ENCODE measurements at regions not wholly inside any gene's neighbourhood (a gene's known extent, or its start where the extent isn't known, plus 50 kb on each side); places are given as distances from the start of the nearest gene placed in this dataset.

DNA sequence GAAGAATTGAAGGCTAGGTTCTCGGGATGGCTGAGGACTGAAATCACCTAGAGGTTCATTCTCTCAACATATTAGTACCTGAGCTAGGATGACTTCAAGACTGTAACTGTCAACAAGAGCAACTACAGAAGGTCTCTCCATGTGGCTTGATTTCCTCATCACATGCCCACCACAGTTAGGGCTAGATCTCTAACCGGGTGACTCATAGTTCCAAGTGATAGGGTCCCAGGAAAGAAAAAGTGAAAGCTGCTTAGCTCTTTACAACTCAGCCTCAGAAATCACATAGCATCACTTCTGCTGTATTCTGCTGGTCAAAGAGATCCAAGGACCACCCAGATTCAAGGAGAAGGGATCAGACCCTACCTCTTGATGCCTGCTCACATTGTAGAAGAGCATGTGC lies 165.4 kb upstream of the AGTR1 start:
- Histone ChIP-seq H3K4me1 (no peaks in the 10 kb centered on the region), H3K27me3 (ENCODE audit: insufficient read depth in 3 of 3, low read length in 2 of 3) (no peaks in the 10 kb centered on the region), H3K36me3 (ENCODE audit: insufficient read depth in 1 of 2, low read depth in 1 of 2) (no peaks in the 10 kb centered on the region), H3K9me3 (no peaks in the 10 kb centered on the region), H3K27ac (no peak overlapping the region), H3K4me3 (no peak overlapping the region)
- 85 to 89% (median 88%) methylated on average over 2 of the region's 2 CpGs for WGBS, 3 donors
- TF ChIP-seq, protein P1, sequence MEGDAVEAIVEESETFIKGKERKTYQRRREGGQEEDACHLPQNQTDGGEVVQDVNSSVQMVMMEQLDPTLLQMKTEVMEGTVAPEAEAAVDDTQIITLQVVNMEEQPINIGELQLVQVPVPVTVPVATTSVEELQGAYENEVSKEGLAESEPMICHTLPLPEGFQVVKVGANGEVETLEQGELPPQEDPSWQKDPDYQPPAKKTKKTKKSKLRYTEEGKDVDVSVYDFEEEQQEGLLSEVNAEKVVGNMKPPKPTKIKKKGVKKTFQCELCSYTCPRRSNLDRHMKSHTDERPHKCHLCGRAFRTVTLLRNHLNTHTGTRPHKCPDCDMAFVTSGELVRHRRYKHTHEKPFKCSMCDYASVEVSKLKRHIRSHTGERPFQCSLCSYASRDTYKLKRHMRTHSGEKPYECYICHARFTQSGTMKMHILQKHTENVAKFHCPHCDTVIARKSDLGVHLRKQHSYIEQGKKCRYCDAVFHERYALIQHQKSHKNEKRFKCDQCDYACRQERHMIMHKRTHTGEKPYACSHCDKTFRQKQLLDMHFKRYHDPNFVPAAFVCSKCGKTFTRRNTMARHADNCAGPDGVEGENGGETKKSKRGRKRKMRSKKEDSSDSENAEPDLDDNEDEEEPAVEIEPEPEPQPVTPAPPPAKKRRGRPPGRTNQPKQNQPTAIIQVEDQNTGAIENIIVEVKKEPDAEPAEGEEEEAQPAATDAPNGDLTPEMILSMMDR (IDR thresholded peaks at IDR 0.05) = no peak
- ATAC-seq = no peak
- intact Hi-C loops (cut with DNase I) = no loop called here
- no peak for DNase-seq

DNA sequence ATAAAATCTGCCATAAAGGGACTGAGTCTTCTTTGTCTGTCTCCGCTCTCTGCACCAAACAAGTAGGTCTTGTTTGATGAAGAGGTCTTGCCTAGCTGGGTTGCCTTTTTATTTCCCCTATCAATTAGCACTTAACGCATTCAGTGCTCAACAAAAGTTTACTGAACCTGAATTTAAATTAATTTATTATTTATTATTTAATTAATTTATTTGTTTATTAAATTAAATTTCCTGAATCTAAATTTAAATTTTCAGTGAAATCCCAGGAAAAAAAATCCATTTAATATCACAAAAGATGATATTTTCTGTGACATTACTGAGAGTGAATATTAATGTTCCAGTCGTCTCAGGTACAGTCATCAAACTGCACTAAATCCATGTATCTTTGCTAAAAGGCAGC lies 164.9 kb upstream of the AGTR1 start:
- 88 to 94% (median 90%) methylated on average over 3 of the region's 3 CpGs for WGBS, 3 donors

DNA sequence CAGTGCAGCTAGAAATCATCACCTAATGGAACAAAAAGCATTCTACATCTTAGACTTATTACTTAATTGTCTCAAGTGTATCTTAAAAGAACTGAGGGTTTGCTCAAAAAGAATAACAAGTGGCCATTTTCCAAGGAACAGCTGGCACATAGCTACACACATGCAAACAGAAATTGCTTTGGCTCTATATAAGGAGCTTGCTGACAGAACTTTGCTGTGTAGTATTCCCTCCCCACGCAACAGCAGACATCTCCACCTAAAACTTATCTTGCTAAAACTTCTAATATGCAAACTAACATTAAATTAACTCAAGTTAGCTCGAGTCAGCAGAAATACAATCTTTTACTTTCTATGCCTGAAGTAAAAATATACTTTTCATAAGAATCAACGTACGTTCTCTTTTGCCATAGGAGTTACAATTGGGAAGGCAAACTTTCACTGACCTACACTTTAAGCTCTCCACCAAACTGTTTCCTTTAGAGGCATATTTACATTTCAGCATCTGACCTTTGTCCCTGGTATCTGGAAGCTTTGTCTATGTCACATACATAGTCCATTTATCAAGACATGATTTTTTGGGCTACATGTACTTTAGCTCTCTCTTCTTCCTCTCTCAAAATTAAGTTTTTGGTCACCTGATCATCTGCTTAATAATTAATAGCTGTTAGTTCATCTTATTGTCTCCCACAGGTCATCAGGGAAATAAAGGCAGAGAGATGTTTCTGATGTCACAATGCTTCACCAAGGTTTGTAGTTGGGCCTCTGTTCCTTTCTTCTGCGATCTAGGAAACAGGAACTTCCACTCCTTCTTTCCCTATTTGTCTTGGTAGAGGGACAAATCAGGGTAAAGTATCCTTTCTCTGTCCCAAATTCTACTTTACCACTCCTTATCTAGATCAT lies 163.4 kb upstream of the AGTR1 start:
- Histone ChIP-seq H3K4me1 (no peaks in the 10 kb centered on the region), H3K4me3 (no peak overlapping the region), H3K27ac (no peak overlapping the region), H3K9me3 (no peaks in the 10 kb centered on the region), H3K36me3 (ENCODE audit: insufficient read depth in 1 of 2, low read depth in 1 of 2) (no peaks in the 10 kb centered on the region), H3K27me3 (ENCODE audit: insufficient read depth in 3 of 3, low read length in 2 of 3) (no peaks in the 10 kb centered on the region)
- no peak for ATAC-seq
- no peak for DNase-seq
- TF ChIP-seq, protein P1 (IDR thresholded peaks at IDR 0.05) = no peak
- intact Hi-C loops (cut with DNase I) = no loop called here
- WGBS, 3 donors = 80 to 84% (median 83%) methylated on average over 5 of the region's 5 CpGs

More for the DNA sequence above, 164.9 kb upstream of the AGTR1 start:
- Histone ChIP-seq H3K36me3 (ENCODE audit: insufficient read depth in 1 of 2, low read depth in 1 of 2) (no peaks in the 10 kb centered on the region), H3K4me1 (no peaks in the 10 kb centered on the region), H3K9me3 (no peaks in the 10 kb centered on the region), H3K27ac (no peak overlapping the region), H3K4me3 (no peak overlapping the region), H3K27me3 (ENCODE audit: insufficient read depth in 3 of 3, low read length in 2 of 3) (no peaks in the 10 kb centered on the region)
- DNase-seq (no peak), ATAC-seq (no peak)
- TF ChIP-seq, protein P1 (IDR thresholded peaks at IDR 0.05) = no peak
- intact Hi-C loops (cut with DNase I) = no loop called here

DNA sequence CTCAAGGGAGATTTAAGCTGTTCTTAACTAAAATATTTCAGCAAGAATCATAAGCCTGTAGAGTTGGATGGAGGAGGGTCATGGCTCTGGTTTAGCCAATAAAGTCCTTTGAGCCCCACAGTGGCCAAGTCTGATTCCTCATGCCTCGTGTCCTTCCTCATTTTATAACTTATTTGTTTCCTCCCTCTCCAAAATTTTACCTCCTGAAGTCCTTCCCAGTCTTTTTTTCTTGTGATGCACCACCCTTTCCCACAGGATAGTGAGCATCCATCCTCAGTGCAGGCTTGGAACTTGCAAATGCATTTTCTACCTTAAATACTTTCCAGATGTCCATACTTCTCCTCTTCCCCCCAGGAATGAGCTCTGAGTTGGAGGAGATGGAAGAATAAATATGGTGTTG lies 162.7 kb upstream of the AGTR1 start:
- H3K4me3 ChIP-seq = no peak overlapping the region
- no peaks in the 10 kb centered on the region for H3K4me1 ChIP-seq
- DNase-seq (no peak), ATAC-seq (no peak)
- TF ChIP-seq, protein P1 (IDR thresholded peaks at IDR 0.05) = no peak
- intact Hi-C loops (cut with DNase I) = no loop called here
- H3K27ac ChIP-seq = no peak overlapping the region
- 30 to 50% (median 40%) methylated on average over 1 of the region's 1 CpG for WGBS, 3 donors
- no peaks in the 10 kb centered on the region for H3K36me3 ChIP-seq (ENCODE audit: insufficient read depth in 1 of 2, low read depth in 1 of 2)
- no peaks in the 10 kb centered on the region for H3K27me3 ChIP-seq (ENCODE audit: insufficient read depth in 3 of 3, low read length in 2 of 3)
- no peaks in the 10 kb centered on the region for H3K9me3 ChIP-seq
